ENCODE measurements at regions not wholly inside any gene's neighbourhood (a gene's known extent, or its start where the extent isn't known, plus 50 kb on each side); places are given as distances from the start of the nearest gene placed in this dataset.

- peak; percentile 38 for DNase-seq (ENCODE audit: low read depth)
- no peak for TF ChIP-seq CTCF (IDR thresholded peaks at IDR 0.05; ENCODE audit: control insufficient read depth, extremely low read depth, insufficient read depth)
- no peak overlapping the region for H3K4me3 ChIP-seq (ENCODE audit: low read depth, low read length)
These were observed 72.6 kb upstream of the PLEKHG1 start for GRCh38 chr6:150527100-150527499.

DNA sequence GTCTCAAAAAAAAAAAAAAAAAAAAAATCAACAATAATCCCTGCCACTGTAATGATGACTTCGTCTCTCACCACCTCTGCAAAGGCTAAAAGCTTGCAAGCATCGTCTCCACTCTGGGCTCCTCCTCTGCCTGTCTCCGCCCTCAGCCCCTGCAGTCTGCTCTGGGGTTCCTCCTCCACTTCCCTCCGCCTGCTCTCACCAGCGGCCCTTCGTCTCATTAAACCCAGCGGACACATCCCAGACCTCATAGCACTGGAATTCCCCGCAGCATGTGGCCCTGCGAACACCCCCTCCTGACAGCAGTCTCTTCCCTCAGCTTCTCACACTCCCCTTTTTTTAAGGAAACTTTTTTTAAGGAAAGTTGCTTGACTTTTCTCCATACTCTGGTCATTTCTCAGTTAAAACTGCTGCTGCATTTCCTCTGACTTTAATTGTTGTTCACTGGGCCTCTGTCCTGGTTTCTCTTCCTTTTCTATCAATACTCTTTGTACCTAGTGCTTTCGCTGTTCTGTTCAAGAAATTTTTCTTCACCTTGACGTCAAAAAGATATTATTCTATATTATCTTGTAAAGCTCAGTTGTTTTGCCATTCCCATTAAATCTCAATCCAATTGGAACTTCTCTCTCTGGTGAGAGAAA, 70.9 kb upstream of the PLEKHG1 start:
- no peak for TF ChIP-seq CTCF (IDR thresholded peaks at IDR 0.05; ENCODE audit: control insufficient read depth, extremely low read depth, insufficient read depth)
- no peak overlapping the region for H3K4me3 ChIP-seq (ENCODE audit: low read depth, low read length)
- no peak for DNase-seq (ENCODE audit: low read depth)

GRCh38 chr6:150529646-150530045, 70.0 kb upstream of the PLEKHG1 start:
- TF ChIP-seq CTCF (IDR thresholded peaks at IDR 0.05; ENCODE audit: control insufficient read depth, extremely low read depth, insufficient read depth), result no peak
- H3K4me3 ChIP-seq (ENCODE audit: low read depth, low read length), result no peak overlapping the region
- no peak for DNase-seq (ENCODE audit: low read depth)

- TF ChIP-seq CTCF (IDR thresholded peaks at IDR 0.05; ENCODE audit: control insufficient read depth, extremely low read depth, insufficient read depth), result no peak
- no peak overlapping the region for H3K4me3 ChIP-seq (ENCODE audit: low read depth, low read length)
- DNase-seq (ENCODE audit: low read depth), result no peak
These were observed 67.7 kb upstream of the PLEKHG1 start for GRCh38 chr6:150531957-150532356.

- no peak overlapping the region for H3K4me3 ChIP-seq (ENCODE audit: low read depth, low read length)
- TF ChIP-seq CTCF (IDR thresholded peaks at IDR 0.05; ENCODE audit: control insufficient read depth, extremely low read depth, insufficient read depth), result no peak
- DNase-seq (ENCODE audit: low read depth), result no peak
These were observed 65.1 kb upstream of the PLEKHG1 start for GRCh38 chr6:150534553-150534952.

DNA sequence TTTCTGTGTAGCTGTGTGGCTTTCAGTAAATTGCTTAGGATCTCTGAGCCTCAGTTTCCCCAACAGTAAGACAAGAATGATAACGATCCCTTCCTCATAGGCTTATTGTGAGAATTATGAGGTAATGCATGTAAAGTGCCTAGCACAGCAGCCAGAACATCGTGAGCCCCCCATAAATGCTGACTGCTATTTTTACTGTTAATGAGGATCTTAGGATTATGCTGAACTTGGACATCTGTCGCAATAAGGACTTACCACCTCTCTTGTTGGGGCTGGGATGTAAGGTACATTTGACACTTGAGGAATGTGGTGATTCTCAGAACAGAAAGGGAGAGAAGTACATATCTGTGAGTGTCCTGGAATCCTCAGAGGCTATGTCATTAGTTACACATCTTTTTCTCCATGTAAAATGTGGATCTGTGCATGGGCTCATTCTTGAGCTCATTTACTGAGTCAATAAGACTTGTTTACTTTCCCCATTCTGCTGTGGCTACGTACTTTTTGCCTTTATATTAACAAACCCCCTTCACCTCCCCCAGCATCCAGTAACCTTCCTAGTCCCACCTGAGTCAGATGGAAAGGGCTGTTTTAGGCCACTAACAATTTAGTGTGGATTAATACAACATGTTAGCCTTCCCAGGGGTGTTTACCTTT, 64.4 kb upstream of the PLEKHG1 start:
- no peak for DNase-seq (ENCODE audit: low read depth)
- TF ChIP-seq CTCF (IDR thresholded peaks at IDR 0.05; ENCODE audit: control insufficient read depth, extremely low read depth, insufficient read depth), result no peak
- no peak overlapping the region for H3K4me3 ChIP-seq (ENCODE audit: low read depth, low read length)

DNA sequence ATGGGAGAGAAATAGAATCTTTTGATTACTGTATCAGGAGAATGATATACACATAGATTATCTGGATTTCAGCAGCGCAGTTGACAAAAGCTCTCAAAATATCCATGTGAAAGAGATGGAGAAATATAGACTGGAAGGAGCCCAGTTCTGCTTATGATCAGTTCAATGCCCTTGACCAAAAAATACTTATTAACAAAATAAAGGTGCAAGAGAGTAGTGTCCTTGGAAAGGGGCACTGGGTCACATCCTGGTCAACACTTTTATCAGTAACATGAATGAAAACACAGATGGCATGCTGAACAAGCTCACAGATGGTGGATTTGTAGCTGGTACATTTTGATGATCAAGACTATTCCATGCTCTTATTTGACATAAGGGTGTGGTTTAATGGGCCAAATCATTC, 63.9 kb upstream of the PLEKHG1 start:
- DNase-seq (ENCODE audit: low read depth), result no peak
- H3K4me3 ChIP-seq (ENCODE audit: low read depth, low read length), result no peak overlapping the region
- TF ChIP-seq CTCF (IDR thresholded peaks at IDR 0.05; ENCODE audit: control insufficient read depth, extremely low read depth, insufficient read depth), result no peak

Data from LNCaP clone FGC (cell line).